ENCODE measurements at regions not wholly inside any gene's neighbourhood (a gene's known extent, or its start where the extent isn't known, plus 50 kb on each side); places are given as distances from the start of the nearest gene placed in this dataset.

- TF ChIP-seq CTCF (conservative IDR thresholded peaks at IDR 0.05 in 1 of 2, IDR thresholded peaks at IDR 0.05 in 1 of 2; ENCODE audit: extremely low read depth in 1 of 2, insufficient read depth in 1 of 2, low read depth in 1 of 2, low read length in 2 of 2) (no peak), EZH2 (IDR thresholded peaks at IDR 0.05; ENCODE audit: borderline replicate concordance, low read length) (no peak)
These were observed 398.1 kb downstream of the OCA2 start for GRCh38 chr15:27701014-27701413.
